HG02973 (cell line): ENCODE measurements at regions not wholly inside any gene's neighbourhood (a gene's known extent, or its start where the extent isn't known, plus 50 kb on each side); places are given as distances from the start of the nearest gene placed in this dataset.

Experiments
- ATAC-seq: cut with Tn5 transposase; IDR thresholded peaks from one replicate; pipeline ENCODE4 v1.9.1; 2021; ENCODE audit warnings: moderate library complexity; ENCODE audit not compliant: unreplicated experiment

DNA sequence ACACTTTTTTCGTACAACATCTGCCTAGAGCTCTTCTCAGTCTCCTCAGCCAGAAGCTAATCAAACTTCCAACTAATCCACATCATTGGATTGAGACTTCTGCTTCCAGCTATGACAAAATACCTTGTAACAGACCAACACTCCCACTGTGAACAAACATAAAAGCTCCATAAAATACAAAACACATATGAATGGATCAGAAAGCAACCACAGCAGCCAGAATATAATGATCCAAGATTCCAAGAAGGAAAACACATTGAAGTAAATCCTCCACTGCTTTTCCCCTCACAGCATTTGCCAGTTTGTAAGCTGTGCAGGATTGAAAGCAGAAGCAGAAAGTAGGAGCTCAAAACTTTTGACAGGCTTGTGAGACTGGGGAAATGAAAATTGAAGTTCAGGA lies 863.2 kb downstream of the TUSC7 start:
- no peak for ATAC-seq

GRCh38 chr3:117580806-117581205 lies 871.2 kb downstream of the TUSC7 start:
- no peak for ATAC-seq

DNA sequence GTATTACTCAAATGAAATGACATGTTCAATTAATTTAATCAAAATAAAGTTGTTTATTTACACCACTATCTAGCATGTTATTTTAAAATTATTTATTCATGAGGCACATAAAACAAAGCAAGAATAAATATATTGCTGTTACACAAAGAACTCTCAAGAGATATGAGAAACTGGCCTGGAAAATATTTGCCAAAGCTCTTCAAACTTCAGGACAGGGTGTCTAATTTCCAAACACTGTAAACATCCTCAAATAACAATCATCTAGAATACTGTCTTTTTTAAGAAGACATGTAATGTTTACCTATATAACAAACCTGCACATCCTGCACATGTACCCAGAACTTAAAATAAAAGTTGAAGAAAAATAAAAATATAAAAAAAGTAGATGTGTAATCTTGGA lies 876.6 kb downstream of the TUSC7 start:
- no peak for ATAC-seq

- no peak for ATAC-seq
Observed at GRCh38 chr3:117587416-117587815, 877.8 kb downstream of the TUSC7 start.

DNA sequence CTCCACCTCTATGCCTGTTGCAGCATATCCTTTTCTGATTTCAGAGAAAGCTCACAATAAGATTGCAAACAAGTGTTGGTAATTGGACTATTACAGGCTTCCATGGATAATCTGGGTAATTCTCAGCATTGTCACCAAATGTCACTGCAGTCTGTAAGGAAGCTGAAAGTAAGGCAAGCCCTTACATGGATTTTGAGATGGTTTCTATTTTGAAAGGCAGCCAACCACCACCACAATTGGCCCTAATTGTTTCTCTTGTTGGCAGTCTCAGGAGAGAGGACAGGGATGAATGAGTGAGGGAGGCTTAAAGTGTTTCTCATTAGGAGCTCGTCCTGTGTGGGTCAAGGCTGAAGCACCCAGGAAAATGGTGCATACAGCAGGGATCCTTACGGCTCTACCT lies 879.9 kb downstream of the TUSC7 start:
- ATAC-seq: no peak

DNA sequence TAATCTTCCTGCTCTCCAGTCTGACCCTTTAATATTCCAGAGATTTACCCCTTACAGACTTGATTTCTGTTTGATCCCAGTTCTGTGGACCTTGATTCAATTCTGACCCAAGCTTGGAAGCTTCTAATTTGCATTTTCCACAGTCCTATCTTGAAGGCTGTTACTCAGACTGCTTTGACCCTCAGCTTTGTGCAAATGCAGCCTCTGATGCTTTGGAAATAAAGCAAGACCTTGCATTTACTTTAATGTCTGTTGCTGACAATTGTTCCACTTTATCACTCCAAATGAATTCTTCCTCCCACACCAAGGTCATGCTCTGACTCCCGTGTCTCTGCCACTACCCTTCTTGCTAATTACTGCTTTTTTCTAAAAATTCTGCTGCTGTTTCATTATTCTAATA lies 886.0 kb downstream of the TUSC7 start:
- ATAC-seq: no peak

DNA sequence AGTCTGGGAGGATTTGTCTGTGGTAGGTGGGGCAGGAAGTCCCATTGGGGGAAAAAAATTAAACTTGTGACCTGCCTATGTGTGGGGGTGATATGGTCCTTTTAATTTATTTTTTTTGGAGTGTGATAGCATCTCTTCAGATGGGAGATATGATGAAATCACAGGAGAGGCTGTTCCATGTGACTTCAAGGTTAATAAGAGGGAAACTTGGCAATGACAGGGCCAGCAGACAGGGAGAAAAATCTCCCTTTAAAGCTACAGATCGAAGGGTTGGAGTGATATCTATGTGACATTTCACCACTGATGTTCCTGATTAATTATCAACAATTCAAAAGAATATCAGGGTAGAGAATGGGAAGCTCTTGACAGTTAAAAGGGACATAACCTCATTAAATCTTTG lies 886.9 kb downstream of the TUSC7 start:
- no peak for ATAC-seq

GRCh38 chr3:117597865-117598264 lies 888.3 kb downstream of the TUSC7 start:
- no peak for ATAC-seq

DNA sequence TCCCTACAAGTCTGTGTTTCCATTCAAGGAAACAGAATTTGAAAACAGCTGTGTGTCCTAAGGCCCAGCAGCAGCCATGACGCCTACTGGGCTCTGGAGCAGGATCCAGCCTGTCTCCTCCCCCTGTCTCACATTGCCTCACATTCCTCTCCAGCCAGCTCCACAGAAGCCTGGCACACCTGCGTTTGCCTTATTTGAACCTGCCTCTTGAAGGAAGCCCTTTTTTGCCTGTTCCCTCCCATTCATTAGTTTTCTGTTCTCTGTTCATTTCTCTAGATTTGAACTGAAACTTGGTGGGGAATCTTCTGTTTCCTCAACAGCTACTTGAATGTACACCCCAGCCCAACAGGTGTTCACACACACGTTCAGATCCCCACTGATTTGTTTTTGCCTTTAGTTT lies 890.5 kb downstream of the TUSC7 start:
- ATAC-seq: no peak

GRCh38 chr3:117600666-117601065 lies 891.1 kb downstream of the TUSC7 start:
- no peak for ATAC-seq

- ATAC-seq: no peak
Observed at GRCh38 chr3:117602058-117602644, 892.6 kb downstream of the TUSC7 start.

- peak; percentile 73 for ATAC-seq
Observed at GRCh38 chr3:117603097-117603496, 893.5 kb downstream of the TUSC7 start.

DNA sequence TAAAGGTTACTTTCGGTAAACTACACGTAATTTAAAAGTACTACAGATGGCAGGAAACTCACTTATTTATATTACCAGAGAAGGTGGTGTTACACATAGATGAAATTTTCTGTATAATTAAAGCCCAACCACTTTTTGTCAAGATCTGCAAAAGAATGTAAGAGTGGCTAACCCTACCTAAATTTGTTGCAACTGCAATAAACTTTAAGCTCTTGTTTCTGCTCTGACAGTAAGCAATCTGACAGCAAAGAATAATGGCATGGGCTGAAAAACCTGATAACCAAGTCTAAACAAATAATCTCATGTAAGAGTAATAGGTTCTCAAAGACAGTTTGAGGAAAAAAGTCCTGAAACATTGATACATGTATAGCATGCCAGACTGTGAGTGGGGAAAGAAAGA lies 897.3 kb downstream of the TUSC7 start:
- ATAC-seq: no peak

GRCh38 chr3:117609330-117609729 lies 899.8 kb downstream of the TUSC7 start:
- no peak for ATAC-seq

DNA sequence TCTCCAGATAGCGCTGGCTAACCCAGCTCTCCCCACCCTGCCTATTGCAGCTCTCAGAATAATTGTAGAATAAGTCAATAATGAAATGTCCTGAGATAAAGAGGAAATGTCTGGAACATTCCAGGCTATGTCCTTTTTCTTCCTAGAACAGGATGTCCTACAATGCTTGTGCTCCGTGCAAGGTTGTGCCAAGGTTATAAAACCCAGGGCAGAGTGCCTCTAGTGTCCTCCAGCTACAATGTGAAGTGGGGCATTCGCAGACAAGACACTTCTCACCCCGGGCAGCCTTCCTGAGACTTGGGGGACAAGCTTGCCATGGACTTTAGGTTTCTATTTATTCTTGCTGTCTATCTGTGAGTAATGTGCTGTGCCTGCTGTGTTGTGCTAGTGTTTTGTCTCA lies 900.6 kb downstream of the TUSC7 start:
- no peak for ATAC-seq

DNA sequence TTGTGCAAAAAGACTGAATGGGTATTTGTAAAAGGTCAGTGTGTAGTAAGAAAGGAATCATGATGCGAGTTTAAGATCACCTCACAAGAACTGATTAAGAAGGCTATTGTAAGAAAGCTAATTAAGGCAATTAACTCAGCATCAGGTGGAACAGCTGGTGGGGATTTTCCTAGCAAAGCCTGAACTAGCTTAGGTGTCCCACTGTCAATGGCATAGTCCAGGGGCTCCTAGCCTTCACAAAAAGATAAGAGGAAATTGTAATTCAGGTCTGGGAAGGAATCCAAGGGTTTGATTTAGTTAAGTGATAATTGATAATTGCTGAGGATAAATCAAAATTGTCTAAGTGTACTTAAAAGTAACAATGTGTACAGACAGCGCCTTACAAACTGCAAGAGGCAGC lies 901.6 kb downstream of the TUSC7 start:
- ATAC-seq: no peak

GRCh38 chr3:117616227-117616626 lies 906.6 kb downstream of the TUSC7 start:
- ATAC-seq: no peak

DNA sequence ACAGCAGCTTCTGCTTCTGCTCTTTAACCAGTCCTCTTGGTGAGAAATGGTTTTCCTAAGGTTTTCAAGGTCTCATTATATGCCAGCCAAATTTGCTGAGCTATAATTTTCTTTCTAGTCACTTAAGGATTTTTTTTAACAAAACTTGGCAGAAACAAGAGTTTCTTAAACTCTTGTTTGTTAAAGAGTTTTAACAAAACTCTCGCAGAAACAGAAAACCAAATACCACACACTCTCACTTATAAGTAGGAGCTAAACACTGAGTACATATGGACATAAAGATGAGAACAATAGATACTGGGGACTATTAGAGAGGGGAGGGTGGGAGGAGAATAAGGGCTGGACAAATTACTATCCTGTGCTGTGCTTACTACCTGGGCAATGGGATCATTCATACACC lies 908.3 kb downstream of the TUSC7 start:
- no peak for ATAC-seq

DNA sequence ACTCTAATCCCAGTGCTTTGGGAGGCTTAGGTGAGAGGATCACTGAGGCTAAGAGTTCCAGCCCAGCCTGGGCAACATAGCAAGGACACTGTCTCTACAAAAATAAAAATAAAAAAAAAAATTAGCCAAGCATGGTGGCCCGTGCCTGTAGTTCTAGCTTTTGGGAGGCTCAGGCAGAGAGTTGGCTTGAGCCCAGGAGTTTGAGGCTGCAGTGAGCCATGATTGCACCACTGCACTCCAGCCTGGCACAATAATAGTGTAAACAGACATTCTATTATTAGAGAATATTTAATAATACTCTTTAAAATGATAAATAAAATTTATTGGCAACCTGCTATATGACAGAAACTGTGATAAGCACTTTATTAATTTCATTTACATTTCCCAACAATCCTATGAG lies 908.9 kb downstream of the TUSC7 start:
- ATAC-seq: no peak

GRCh38 chr3:117619805-117620204 lies 910.2 kb downstream of the TUSC7 start:
- no peak for ATAC-seq

DNA sequence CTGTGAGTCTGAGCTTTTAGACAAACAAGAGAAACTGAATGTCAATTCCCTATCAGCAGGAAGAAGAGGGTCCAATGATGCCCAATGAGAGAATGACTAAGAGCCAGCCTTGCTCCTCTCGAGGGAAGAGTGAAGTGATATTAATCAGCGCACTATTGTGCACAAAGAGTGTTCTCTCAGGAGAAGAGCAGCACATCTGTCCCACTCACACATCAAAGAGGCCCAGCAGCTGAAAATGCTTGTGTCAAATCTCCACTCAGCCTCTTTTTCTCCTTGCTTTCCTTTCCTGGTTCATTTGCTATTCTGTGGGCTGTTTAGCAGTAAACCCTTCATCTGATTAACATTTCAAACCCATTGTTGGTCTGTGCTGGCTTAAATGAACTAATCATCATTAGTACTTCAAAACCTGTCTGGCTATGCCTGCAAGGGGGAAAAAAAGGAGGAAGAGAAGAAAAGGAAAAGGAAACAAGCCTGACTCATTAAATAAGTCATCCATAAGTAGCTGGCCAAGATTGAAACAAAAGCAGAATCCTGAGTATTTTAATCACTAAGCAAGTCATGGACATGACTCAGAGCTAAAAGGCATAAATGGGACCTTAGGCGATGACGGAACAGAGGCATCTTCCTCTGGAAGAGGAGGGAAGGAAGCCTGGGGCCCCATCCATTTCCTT lies 912.7 kb downstream of the TUSC7 start:
- ATAC-seq: no peak

GRCh38 chr3:117624424-117624823 lies 914.8 kb downstream of the TUSC7 start:
- ATAC-seq: no peak

- no peak for ATAC-seq
Observed at GRCh38 chr3:117625174-117625573, 915.6 kb downstream of the TUSC7 start.
